ENCODE measurements at regions not wholly inside any gene's neighbourhood (a gene's known extent, or its start where the extent isn't known, plus 50 kb on each side); places are given as distances from the start of the nearest gene placed in this dataset.
"Not testable (repeated sequence)": the region's sequence is repeated elsewhere in the genome, so short reads cannot be mapped to it uniquely, and the experiment has no call there.

DNA sequence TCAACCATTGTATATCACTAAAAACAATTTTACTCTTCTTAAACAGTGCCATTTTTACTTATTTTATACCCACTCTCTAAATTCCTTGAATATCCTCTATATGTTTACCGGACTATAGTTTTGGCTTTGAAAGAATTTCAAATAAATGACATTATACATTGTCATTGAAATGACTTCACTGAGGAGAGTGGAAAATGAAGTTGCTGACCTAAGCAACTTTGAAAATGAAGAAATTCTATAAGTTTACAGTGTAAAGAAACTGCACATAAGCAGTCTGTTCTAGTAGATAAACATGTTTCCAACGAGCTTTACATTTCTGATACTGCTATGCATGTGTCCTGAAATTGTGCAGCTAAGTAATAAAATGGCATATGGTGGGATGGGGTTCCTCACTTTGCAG is 1094.0 kb downstream of the TMEM121 start:
- Histone ChIP-seq H3K36me3 (ENCODE audit: control insufficient read depth, insufficient read depth, low read length) (no peaks in the 10 kb centered on the region), H3K4me2 (ENCODE audit: extremely low read depth, insufficient read depth, low read length) (no peak overlapping the region), H3K9me3 (ENCODE audit: control insufficient read depth, insufficient read depth, low read depth, low read length) (no peaks in the 10 kb centered on the region), H3K79me2 (ENCODE audit: control insufficient read depth, insufficient read depth, low read length) (no peaks in the 10 kb centered on the region), H3K4me1 (ENCODE audit: control insufficient read depth, extremely low read depth, insufficient read depth, low read length) (no peaks in the 10 kb centered on the region), H2AFZ (ENCODE audit: low read length) (no peak overlapping the region), H3K27ac (ENCODE audit: insufficient read depth, low read length) (no peak overlapping the region), H3K27me3 (ENCODE audit: control insufficient read depth, insufficient read depth, low read length) (no peaks in the 10 kb centered on the region), H4K20me1 (ENCODE audit: control insufficient read depth, extremely low read depth, insufficient read depth, low read length) (no peaks in the 10 kb centered on the region), H3K9ac (ENCODE audit: insufficient read depth, low read length) (no peak overlapping the region), H3K4me3 (replicated peaks in 1 of 4; ENCODE audit: control extremely low read depth in 1 of 4, insufficient read depth in 1 of 4, low read depth in 3 of 4, low read length in 4 of 4) (no peak overlapping the region)
- no peak for TF ChIP-seq EZH2 (IDR thresholded peaks at IDR 0.05; ENCODE audit: low read length, missing control alignments)
- no peak for TF ChIP-seq CTCF (conservative IDR thresholded peaks at IDR 0.05 in 1 of 2, IDR thresholded peaks at IDR 0.05 in 1 of 2; ENCODE audit: low read depth in 1 of 2, low read length in 2 of 2)
- no peak for DNase-seq (ENCODE audit: low read depth in 2 of 2)

- H3K27ac ChIP-seq (ENCODE audit: insufficient read depth, low read length), result no peak overlapping the region
- no peak overlapping the region for H2AFZ ChIP-seq (ENCODE audit: low read length)
- H3K9me3 ChIP-seq (ENCODE audit: control insufficient read depth, insufficient read depth, low read depth, low read length), result no peaks in the 10 kb centered on the region
- no peak overlapping the region for H3K9ac ChIP-seq (ENCODE audit: insufficient read depth, low read length)
- no peaks in the 10 kb centered on the region for H4K20me1 ChIP-seq (ENCODE audit: control insufficient read depth, extremely low read depth, insufficient read depth, low read length)
- no peaks in the 10 kb centered on the region for H3K4me1 ChIP-seq (ENCODE audit: control insufficient read depth, extremely low read depth, insufficient read depth, low read length)
- no peaks in the 10 kb centered on the region for H3K36me3 ChIP-seq (ENCODE audit: control insufficient read depth, insufficient read depth, low read length)
- H3K4me3 ChIP-seq (replicated peaks in 1 of 4; ENCODE audit: control extremely low read depth in 1 of 4, insufficient read depth in 1 of 4, low read depth in 3 of 4, low read length in 4 of 4), result no peak overlapping the region
- TF ChIP-seq CTCF (conservative IDR thresholded peaks at IDR 0.05 in 1 of 2, IDR thresholded peaks at IDR 0.05 in 1 of 2; ENCODE audit: low read depth in 1 of 2, low read length in 2 of 2), result no peak
- TF ChIP-seq EZH2 (IDR thresholded peaks at IDR 0.05; ENCODE audit: low read length, missing control alignments), result no peak
- no peak for DNase-seq (ENCODE audit: low read depth in 2 of 2)
- no peak overlapping the region for H3K4me2 ChIP-seq (ENCODE audit: extremely low read depth, insufficient read depth, low read length)
- H3K79me2 ChIP-seq (ENCODE audit: control insufficient read depth, insufficient read depth, low read length), result no peaks in the 10 kb centered on the region
- no peaks in the 10 kb centered on the region for H3K27me3 ChIP-seq (ENCODE audit: control insufficient read depth, insufficient read depth, low read length)
These were observed 1095.9 kb downstream of the TMEM121 start for GRCh38 chr14:106622200-106622745.

DNA sequence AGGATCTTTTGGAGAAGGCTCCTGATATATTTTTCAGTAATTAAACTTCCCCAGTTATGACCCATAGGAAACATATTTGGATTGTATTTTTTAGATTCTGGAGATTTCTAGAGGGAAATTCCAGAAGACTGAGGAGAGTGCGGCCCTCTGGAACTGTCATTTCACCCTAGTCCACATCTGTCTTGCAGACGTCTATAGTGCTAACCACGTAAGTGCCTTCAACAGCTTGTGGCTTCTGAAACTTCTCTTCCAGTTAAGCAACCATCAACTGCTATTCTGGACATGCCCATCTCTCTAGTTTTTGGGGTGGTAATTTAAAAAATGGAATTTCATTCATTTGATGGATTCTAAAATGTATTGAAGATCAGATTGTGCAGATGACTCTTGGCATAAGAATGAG is 1098.8 kb downstream of the TMEM121 start:
- Histone ChIP-seq H3K4me3 (replicated peaks in 1 of 4; ENCODE audit: control extremely low read depth in 1 of 4, insufficient read depth in 1 of 4, low read depth in 3 of 4, low read length in 4 of 4) (no peak overlapping the region), H3K4me1 (ENCODE audit: control insufficient read depth, extremely low read depth, insufficient read depth, low read length) (no peaks in the 10 kb centered on the region), H3K27ac (ENCODE audit: insufficient read depth, low read length) (no peak overlapping the region), H3K36me3 (ENCODE audit: control insufficient read depth, insufficient read depth, low read length) (no peaks in the 10 kb centered on the region), H4K20me1 (ENCODE audit: control insufficient read depth, extremely low read depth, insufficient read depth, low read length) (no peaks in the 10 kb centered on the region), H3K79me2 (ENCODE audit: control insufficient read depth, insufficient read depth, low read length) (no peaks in the 10 kb centered on the region), H3K9me3 (ENCODE audit: control insufficient read depth, insufficient read depth, low read depth, low read length) (no peaks in the 10 kb centered on the region), H3K4me2 (ENCODE audit: extremely low read depth, insufficient read depth, low read length) (no peak overlapping the region), H3K27me3 (ENCODE audit: control insufficient read depth, insufficient read depth, low read length) (no peaks in the 10 kb centered on the region), H2AFZ (ENCODE audit: low read length) (no peak overlapping the region), H3K9ac (ENCODE audit: insufficient read depth, low read length) (no peak overlapping the region)
- DNase-seq (ENCODE audit: low read depth in 2 of 2), result no peak
- no peak for TF ChIP-seq CTCF (conservative IDR thresholded peaks at IDR 0.05 in 1 of 2, IDR thresholded peaks at IDR 0.05 in 1 of 2; ENCODE audit: low read depth in 1 of 2, low read length in 2 of 2)

GRCh38 chr14:106626469-106626868 is 1100.1 kb downstream of the TMEM121 start:
- H3K4me3 ChIP-seq (replicated peaks in 1 of 4; ENCODE audit: control extremely low read depth in 1 of 4, insufficient read depth in 1 of 4, low read depth in 3 of 4, low read length in 4 of 4); H2AFZ ChIP-seq (ENCODE audit: low read length); H3K9me3 ChIP-seq (ENCODE audit: control insufficient read depth, insufficient read depth, low read depth, low read length); H3K36me3 ChIP-seq (ENCODE audit: control insufficient read depth, insufficient read depth, low read length); H4K20me1 ChIP-seq (ENCODE audit: control insufficient read depth, extremely low read depth, insufficient read depth, low read length); DNase-seq (ENCODE audit: low read depth in 2 of 2); H3K27me3 ChIP-seq (ENCODE audit: control insufficient read depth, insufficient read depth, low read length); H3K9ac ChIP-seq (ENCODE audit: insufficient read depth, low read length); H3K79me2 ChIP-seq (ENCODE audit: control insufficient read depth, insufficient read depth, low read length); H3K4me2 ChIP-seq (ENCODE audit: extremely low read depth, insufficient read depth, low read length); H3K27ac ChIP-seq (ENCODE audit: insufficient read depth, low read length); H3K4me1 ChIP-seq (ENCODE audit: control insufficient read depth, extremely low read depth, insufficient read depth, low read length): not testable (repeated sequence)

DNA sequence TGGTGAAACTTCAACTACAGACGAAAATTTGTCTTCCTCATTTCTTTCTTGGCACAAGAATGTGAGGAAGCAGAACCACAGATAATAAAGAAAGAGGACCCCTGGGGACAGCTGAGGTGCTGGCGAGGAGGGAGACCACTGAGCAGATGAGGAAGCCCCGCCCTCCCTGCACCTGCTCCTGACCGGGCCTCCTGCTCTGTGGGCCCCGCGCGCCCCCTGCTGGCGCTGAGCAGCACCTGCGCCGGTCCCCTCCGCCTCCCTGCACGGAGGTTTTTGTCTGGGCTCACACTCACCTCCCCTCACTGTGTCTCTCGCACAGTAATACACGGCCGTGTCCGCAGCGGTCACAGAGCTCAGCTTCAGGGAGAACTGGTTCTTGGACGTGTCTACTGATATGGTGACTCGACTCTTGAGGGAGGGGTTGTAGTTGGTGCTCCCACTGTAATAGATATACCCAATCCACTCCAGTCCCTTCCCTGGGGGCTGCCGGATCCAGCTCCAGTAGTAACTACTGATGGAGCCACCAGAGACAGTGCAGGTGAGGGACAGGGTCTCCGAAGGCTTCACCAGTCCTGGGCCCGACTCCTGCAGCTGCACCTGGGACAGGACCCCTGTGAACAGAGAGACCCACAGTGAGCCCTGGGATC is 1100.7 kb downstream of the TMEM121 start:
- not testable (repeated sequence) for H2AFZ ChIP-seq (ENCODE audit: low read length); H3K27ac ChIP-seq (ENCODE audit: insufficient read depth, low read length); H3K27me3 ChIP-seq (ENCODE audit: control insufficient read depth, insufficient read depth, low read length); DNase-seq (ENCODE audit: low read depth in 2 of 2); H4K20me1 ChIP-seq (ENCODE audit: control insufficient read depth, extremely low read depth, insufficient read depth, low read length); H3K4me3 ChIP-seq (replicated peaks in 1 of 4; ENCODE audit: control extremely low read depth in 1 of 4, insufficient read depth in 1 of 4, low read depth in 3 of 4, low read length in 4 of 4); H3K9me3 ChIP-seq (ENCODE audit: control insufficient read depth, insufficient read depth, low read depth, low read length); H3K4me2 ChIP-seq (ENCODE audit: extremely low read depth, insufficient read depth, low read length); H3K9ac ChIP-seq (ENCODE audit: insufficient read depth, low read length); H3K4me1 ChIP-seq (ENCODE audit: control insufficient read depth, extremely low read depth, insufficient read depth, low read length); H3K36me3 ChIP-seq (ENCODE audit: control insufficient read depth, insufficient read depth, low read length); H3K79me2 ChIP-seq (ENCODE audit: control insufficient read depth, insufficient read depth, low read length)
